Esophagus muscularis mucosa (tissue), 3 donors: ENCODE measurements at regions not wholly inside any gene's neighbourhood (a gene's known extent, or its start where the extent isn't known, plus 50 kb on each side); places are given as distances from the start of the nearest gene placed in this dataset.

Experiments
- CTCF ChIP-seq, 3 experiments: fragments of 200-600 bp in 2 of 3; fragments of 450-650 bp in 1 of 3; sonication (generic) in 2 of 3; IDR thresholded peaks; one replicate each; pipeline ENCODE4 v1.5.1; 2017 to 2019; ENCODE audit warnings: antibody characterized with exemption in 3 of 3, mild to moderate bottlenecking in 2 of 3, moderate library complexity in 1 of 3
- POLR2A ChIP-seq: fragments of 450-650 bp; IDR thresholded peaks from one replicate; pipeline ENCODE4 v1.6.1; 2017; ENCODE audit warnings: antibody characterized with exemption, moderate library complexity, mild to moderate bottlenecking, low read depth

GRCh38 chr2:495745-496275 is 181.4 kb downstream of the TMEM18 start:
- TF ChIP-seq CTCF (IDR thresholded peaks at IDR 0.05) (no peak), POLR2A (no peak)
